Type B pancreatic cell (in vitro differentiated cells): ENCODE measurements at regions not wholly inside any gene's neighbourhood (a gene's known extent, or its start where the extent isn't known, plus 50 kb on each side); places are given as distances from the start of the nearest gene placed in this dataset.

Experiments used
- DNase-seq: peaks from one replicate; pipeline ENCODE4 v3.0.0; 2021; ENCODE audit warnings: mixed read lengths; ENCODE audit not compliant: unreplicated experiment; ENCODE audit errors: extremely low spot score
- H3K27ac Mint-ChIP-seq: 2 replicates; pipeline ENCODE4 v1.8.0; 2021; ENCODE audit warnings: mild to moderate bottlenecking, mixed read lengths
- H3K27me3 Mint-ChIP-seq: 2 replicates; pipeline ENCODE4 v1.8.0; 2021; ENCODE audit warnings: mixed read lengths
- H3K36me3 Mint-ChIP-seq: 2 replicates; pipeline ENCODE4 v1.8.0; 2021; ENCODE audit warnings: mixed read lengths
- H3K4me1 Mint-ChIP-seq: one replicate; pipeline ENCODE4 v1.8.0; 2021; ENCODE audit warnings: mixed read lengths; ENCODE audit not compliant: unreplicated experiment
- H3K4me3 Mint-ChIP-seq: 2 replicates; pipeline ENCODE4 v1.8.0; 2021; ENCODE audit warnings: mild to moderate bottlenecking, mixed read lengths
- H3K9me3 Mint-ChIP-seq: 2 replicates; pipeline ENCODE4 v1.8.0; 2021; ENCODE audit warnings: mixed read lengths
- CTCF ChIP-seq: fragments of 200-600 bp; sonication (generic); conservative IDR thresholded peaks from 2 replicates; pipeline ENCODE4 v1.5.0; 2021; ENCODE audit warnings: antibody characterized with exemption, mild to moderate bottlenecking

- DNase-seq: no peak
- peaks cover 25% of the 10 kb centered on the region for H3K4me1 Mint-ChIP-seq
- peak overlapping the region; percentile 44 for H3K27ac Mint-ChIP-seq
- H3K36me3 Mint-ChIP-seq: no peaks in the 10 kb centered on the region
- H3K4me3 Mint-ChIP-seq: peak overlapping the region; percentile 57
- peaks cover 7% of the 10 kb centered on the region for H3K9me3 Mint-ChIP-seq
- H3K27me3 Mint-ChIP-seq: peaks cover 8% of the 10 kb centered on the region
- no peak for TF ChIP-seq CTCF
Observed at GRCh38 chr4:185956544-185956940, 112.4 kb upstream of the TLR3 start.

- H3K36me3 Mint-ChIP-seq: no peaks in the 10 kb centered on the region
- peaks cover 7% of the 10 kb centered on the region for H3K9me3 Mint-ChIP-seq
- no peak overlapping the region for H3K27ac Mint-ChIP-seq
- TF ChIP-seq CTCF: no peak
- no peak overlapping the region for H3K4me3 Mint-ChIP-seq
- H3K4me1 Mint-ChIP-seq: peaks cover 22% of the 10 kb centered on the region
- no peak for DNase-seq
- H3K27me3 Mint-ChIP-seq: peaks cover 8% of the 10 kb centered on the region
Observed at GRCh38 chr4:185958094-185958747, 110.7 kb upstream of the TLR3 start.

- no peak for TF ChIP-seq CTCF
- H3K27me3 Mint-ChIP-seq: no peaks in the 10 kb centered on the region
- no peaks in the 10 kb centered on the region for H3K36me3 Mint-ChIP-seq
- H3K9me3 Mint-ChIP-seq: peaks cover 11% of the 10 kb centered on the region
- DNase-seq: no peak
- no peak overlapping the region for H3K4me3 Mint-ChIP-seq
- peak overlapping the region; percentile 17 for H3K27ac Mint-ChIP-seq
- H3K4me1 Mint-ChIP-seq: peaks cover 20% of the 10 kb centered on the region
Observed at GRCh38 chr4:185965426-185966384, 103.3 kb upstream of the TLR3 start.

GRCh38 chr4:185966549-185966948 lies 102.4 kb upstream of the TLR3 start:
- H3K4me3 Mint-ChIP-seq: no peak overlapping the region
- peaks cover 5% of the 10 kb centered on the region for H3K9me3 Mint-ChIP-seq
- H3K36me3 Mint-ChIP-seq: no peaks in the 10 kb centered on the region
- no peak overlapping the region for H3K27ac Mint-ChIP-seq
- H3K4me1 Mint-ChIP-seq: peaks cover 20% of the 10 kb centered on the region
- TF ChIP-seq CTCF: no peak
- H3K27me3 Mint-ChIP-seq: no peaks in the 10 kb centered on the region
- DNase-seq: no peak

- no peak for DNase-seq
- H3K36me3 Mint-ChIP-seq: no peaks in the 10 kb centered on the region
- peaks cover 20% of the 10 kb centered on the region for H3K4me1 Mint-ChIP-seq
- H3K27ac Mint-ChIP-seq: no peak overlapping the region
- TF ChIP-seq CTCF: no peak
- no peak overlapping the region for H3K4me3 Mint-ChIP-seq
- H3K9me3 Mint-ChIP-seq: peaks cover 5% of the 10 kb centered on the region
- H3K27me3 Mint-ChIP-seq: no peaks in the 10 kb centered on the region
Observed at GRCh38 chr4:185966997-185967775, 101.8 kb upstream of the TLR3 start.
